ENCODE measurements at regions not wholly inside any gene's neighbourhood (a gene's known extent, or its start where the extent isn't known, plus 50 kb on each side); places are given as distances from the start of the nearest gene placed in this dataset.
"Not testable (repeated sequence)": the region's sequence is repeated elsewhere in the genome, so short reads cannot be mapped to it uniquely, and the experiment has no call there.

- H3K27me3 ChIP-seq (ENCODE audit: control insufficient read depth, insufficient read depth, low read length) = no peaks in the 10 kb centered on the region
- H3K9me3 ChIP-seq (ENCODE audit: control insufficient read depth, insufficient read depth, low read depth, low read length) = peaks cover 33% of the 10 kb centered on the region; the same call in 1 of the 2 replicates
- no peak overlapping the region for H3K27ac ChIP-seq (ENCODE audit: low read depth, low read length)
- peaks cover 5% of the 10 kb centered on the region; the same call in 1 of the 2 replicates for H3K4me1 ChIP-seq (ENCODE audit: control insufficient read depth, insufficient read depth, low read length)
- no peak overlapping the region for H3K9ac ChIP-seq (ENCODE audit: low read length)
- peaks cover 10% of the 10 kb centered on the region; the same call in 1 of the 2 replicates for H3K36me3 ChIP-seq (ENCODE audit: control insufficient read depth, insufficient read depth, low read length)
- H3K4me3 ChIP-seq (ENCODE audit: low read depth, low read length) = no peak overlapping the region
Observed at GRCh38 chr9:85452841-85453240, 288.9 kb downstream of the AGTPBP1 start.

- Histone ChIP-seq H3K36me3 (ENCODE audit: control insufficient read depth, insufficient read depth, low read length) (peaks cover 10% of the 10 kb centered on the region; the same call in 1 of the 2 replicates), H3K9ac (ENCODE audit: low read length) (no peak overlapping the region), H3K27me3 (ENCODE audit: control insufficient read depth, insufficient read depth, low read length) (no peaks in the 10 kb centered on the region), H3K4me1 (ENCODE audit: control insufficient read depth, insufficient read depth, low read length) (no peaks in the 10 kb centered on the region), H3K4me3 (ENCODE audit: low read depth, low read length) (no peak overlapping the region), H3K27ac (ENCODE audit: low read depth, low read length) (no peak overlapping the region), H3K9me3 (ENCODE audit: control insufficient read depth, insufficient read depth, low read depth, low read length) (peaks cover 33% of the 10 kb centered on the region; the same call in 1 of the 2 replicates)
Observed at GRCh38 chr9:85451680-85452079, 290.1 kb downstream of the AGTPBP1 start.

- no peaks in the 10 kb centered on the region for H3K4me1 ChIP-seq (ENCODE audit: control insufficient read depth, insufficient read depth, low read length)
- no peaks in the 10 kb centered on the region for H3K36me3 ChIP-seq (ENCODE audit: control insufficient read depth, insufficient read depth, low read length)
- no peak overlapping the region for H3K4me3 ChIP-seq (ENCODE audit: low read depth, low read length)
- H3K9me3 ChIP-seq (ENCODE audit: control insufficient read depth, insufficient read depth, low read depth, low read length) = peaks cover 25% of the 10 kb centered on the region; the same call in 1 of the 2 replicates
- no peak overlapping the region for H3K27ac ChIP-seq (ENCODE audit: low read depth, low read length)
- H3K27me3 ChIP-seq (ENCODE audit: control insufficient read depth, insufficient read depth, low read length) = no peaks in the 10 kb centered on the region
- no peak overlapping the region for H3K9ac ChIP-seq (ENCODE audit: low read length)
Observed at GRCh38 chr9:85445887-85446286, 295.9 kb downstream of the AGTPBP1 start.

- Histone ChIP-seq H3K36me3 (ENCODE audit: control insufficient read depth, insufficient read depth, low read length) (no peaks in the 10 kb centered on the region), H3K4me3 (ENCODE audit: low read depth, low read length) (no peak overlapping the region), H3K27me3 (ENCODE audit: control insufficient read depth, insufficient read depth, low read length) (no peaks in the 10 kb centered on the region), H3K4me1 (ENCODE audit: control insufficient read depth, insufficient read depth, low read length) (no peaks in the 10 kb centered on the region), H3K27ac (ENCODE audit: low read depth, low read length) (no peak overlapping the region), H3K9me3 (ENCODE audit: control insufficient read depth, insufficient read depth, low read depth, low read length) (peaks cover 15% of the 10 kb centered on the region; the same call in 1 of the 2 replicates), H3K9ac (ENCODE audit: low read length) (no peak overlapping the region)
Observed at GRCh38 chr9:85444243-85444642, 297.5 kb downstream of the AGTPBP1 start.

- Histone ChIP-seq H3K9ac (ENCODE audit: low read length) (no peak overlapping the region), H3K9me3 (ENCODE audit: control insufficient read depth, insufficient read depth, low read depth, low read length) (peaks cover 10% of the 10 kb centered on the region; the same call in 1 of the 2 replicates), H3K36me3 (ENCODE audit: control insufficient read depth, insufficient read depth, low read length) (no peaks in the 10 kb centered on the region), H3K27ac (ENCODE audit: low read depth, low read length) (no peak overlapping the region), H3K27me3 (ENCODE audit: control insufficient read depth, insufficient read depth, low read length) (no peaks in the 10 kb centered on the region), H3K4me3 (ENCODE audit: low read depth, low read length) (no peak overlapping the region), H3K4me1 (ENCODE audit: control insufficient read depth, insufficient read depth, low read length) (no peaks in the 10 kb centered on the region)
Observed at GRCh38 chr9:85443190-85443598, 298.6 kb downstream of the AGTPBP1 start.

- Histone ChIP-seq H3K9ac (ENCODE audit: low read length) (no peak overlapping the region), H3K4me1 (ENCODE audit: control insufficient read depth, insufficient read depth, low read length) (no peaks in the 10 kb centered on the region), H3K9me3 (ENCODE audit: control insufficient read depth, insufficient read depth, low read depth, low read length) (no peaks in the 10 kb centered on the region), H3K27ac (ENCODE audit: low read depth, low read length) (no peak overlapping the region), H3K4me3 (ENCODE audit: low read depth, low read length) (no peak overlapping the region), H3K27me3 (ENCODE audit: control insufficient read depth, insufficient read depth, low read length) (no peaks in the 10 kb centered on the region), H3K36me3 (ENCODE audit: control insufficient read depth, insufficient read depth, low read length) (no peaks in the 10 kb centered on the region)
Observed at GRCh38 chr9:85439791-85440190, 302.0 kb downstream of the AGTPBP1 start.

- not testable (repeated sequence) for H3K9ac ChIP-seq (ENCODE audit: low read length); H3K27ac ChIP-seq (ENCODE audit: low read depth, low read length); H3K9me3 ChIP-seq (ENCODE audit: control insufficient read depth, insufficient read depth, low read depth, low read length); H3K4me3 ChIP-seq (ENCODE audit: low read depth, low read length); H3K36me3 ChIP-seq (ENCODE audit: control insufficient read depth, insufficient read depth, low read length); H3K27me3 ChIP-seq (ENCODE audit: control insufficient read depth, insufficient read depth, low read length); H3K4me1 ChIP-seq (ENCODE audit: control insufficient read depth, insufficient read depth, low read length)
Observed at GRCh38 chr9:85433956-85434355, 307.8 kb downstream of the AGTPBP1 start.

GRCh38 chr9:85433551-85433950, 308.2 kb downstream of the AGTPBP1 start:
- H3K27me3 ChIP-seq (ENCODE audit: control insufficient read depth, insufficient read depth, low read length); H3K27ac ChIP-seq (ENCODE audit: low read depth, low read length); H3K4me1 ChIP-seq (ENCODE audit: control insufficient read depth, insufficient read depth, low read length); H3K4me3 ChIP-seq (ENCODE audit: low read depth, low read length); H3K36me3 ChIP-seq (ENCODE audit: control insufficient read depth, insufficient read depth, low read length); H3K9me3 ChIP-seq (ENCODE audit: control insufficient read depth, insufficient read depth, low read depth, low read length); H3K9ac ChIP-seq (ENCODE audit: low read length): not testable (repeated sequence)

GRCh38 chr9:85433046-85433445, 308.7 kb downstream of the AGTPBP1 start:
- no peak overlapping the region for H3K27ac ChIP-seq (ENCODE audit: low read depth, low read length)
- H3K27me3 ChIP-seq (ENCODE audit: control insufficient read depth, insufficient read depth, low read length) = no peaks in the 10 kb centered on the region
- no peaks in the 10 kb centered on the region for H3K4me1 ChIP-seq (ENCODE audit: control insufficient read depth, insufficient read depth, low read length)
- H3K4me3 ChIP-seq (ENCODE audit: low read depth, low read length) = no peak overlapping the region
- no peaks in the 10 kb centered on the region; the same call in 1 of the 2 replicates for H3K9me3 ChIP-seq (ENCODE audit: control insufficient read depth, insufficient read depth, low read depth, low read length)
- no peaks in the 10 kb centered on the region for H3K36me3 ChIP-seq (ENCODE audit: control insufficient read depth, insufficient read depth, low read length)
- H3K9ac ChIP-seq (ENCODE audit: low read length) = no peak overlapping the region

GRCh38 chr9:85432599-85432998, 309.2 kb downstream of the AGTPBP1 start:
- H3K4me3 ChIP-seq (ENCODE audit: low read depth, low read length) = no peak overlapping the region
- no peak overlapping the region for H3K27ac ChIP-seq (ENCODE audit: low read depth, low read length)
- no peak overlapping the region for H3K9ac ChIP-seq (ENCODE audit: low read length)
- no peaks in the 10 kb centered on the region; the same call in 1 of the 2 replicates for H3K9me3 ChIP-seq (ENCODE audit: control insufficient read depth, insufficient read depth, low read depth, low read length)
- H3K36me3 ChIP-seq (ENCODE audit: control insufficient read depth, insufficient read depth, low read length) = no peaks in the 10 kb centered on the region
- no peaks in the 10 kb centered on the region for H3K4me1 ChIP-seq (ENCODE audit: control insufficient read depth, insufficient read depth, low read length)
- no peaks in the 10 kb centered on the region for H3K27me3 ChIP-seq (ENCODE audit: control insufficient read depth, insufficient read depth, low read length)

- H3K9ac ChIP-seq (ENCODE audit: low read length) = no peak overlapping the region
- no peak overlapping the region for H3K4me3 ChIP-seq (ENCODE audit: low read depth, low read length)
- H3K27me3 ChIP-seq (ENCODE audit: control insufficient read depth, insufficient read depth, low read length) = no peaks in the 10 kb centered on the region
- H3K36me3 ChIP-seq (ENCODE audit: control insufficient read depth, insufficient read depth, low read length) = no peaks in the 10 kb centered on the region
- H3K4me1 ChIP-seq (ENCODE audit: control insufficient read depth, insufficient read depth, low read length) = no peaks in the 10 kb centered on the region
- H3K9me3 ChIP-seq (ENCODE audit: control insufficient read depth, insufficient read depth, low read depth, low read length) = no peaks in the 10 kb centered on the region; the same call in 1 of the 2 replicates
- H3K27ac ChIP-seq (ENCODE audit: low read depth, low read length) = no peak overlapping the region
Observed at GRCh38 chr9:85431339-85432102, 310.2 kb downstream of the AGTPBP1 start.
